ENCODE measurements at regions not wholly inside any gene's neighbourhood (a gene's known extent, or its start where the extent isn't known, plus 50 kb on each side); places are given as distances from the start of the nearest gene placed in this dataset.

- H3K79me2 ChIP-seq (ENCODE audit: control insufficient read depth, insufficient read depth, low read length): no peaks in the 10 kb centered on the region
- no peaks in the 10 kb centered on the region for H3K27me3 ChIP-seq (ENCODE audit: control insufficient read depth in 2 of 2, insufficient read depth in 2 of 2, low read length in 2 of 2)
- H3K4me1 ChIP-seq (replicated peaks in 1 of 2; ENCODE audit: control insufficient read depth in 2 of 2, insufficient read depth in 2 of 2, low read length in 2 of 2): no peaks in the 10 kb centered on the region
- no peak overlapping the region for H2AFZ ChIP-seq (ENCODE audit: low read depth, low read length)
- WGBS (ENCODE audit: insufficient coverage, low coverage, missing lambda C conversion rate): 5% methylated on average over 2 of the region's 2 CpGs
- no peaks in the 10 kb centered on the region for H4K20me1 ChIP-seq (replicated peaks; ENCODE audit: control insufficient read depth, insufficient read depth, low read length)
- TF ChIP-seq ZBTB40 (IDR thresholded peaks at IDR 0.05): no peak
- no peak for TF ChIP-seq ZBTB40 (CRISPR knock-in tag; IDR thresholded peaks at IDR 0.05)
- no peak overlapping the region for H3K27ac ChIP-seq (ENCODE audit: extremely low read depth, low read depth, low read length)
- no peaks in the 10 kb centered on the region for H3K9me3 ChIP-seq (replicated peaks; ENCODE audit: control insufficient read depth, insufficient read depth, low read depth, low read length)
- H3K9me1 ChIP-seq (ENCODE audit: control insufficient read depth, insufficient read depth, low read length): no peaks in the 10 kb centered on the region
- ATAC-seq (no peak), FAIRE-seq (no peak), DNase-seq (ENCODE audit: extremely low read depth in 1 of 4, low spot score in 3 of 4) (no peak)
- no peak overlapping the region for H3K4me2 ChIP-seq (ENCODE audit: insufficient read depth, low read length)
- no peak overlapping the region for H3K4me3 ChIP-seq
- in situ Hi-C loops (cut with MboI): no loop called here
- ChIA-PET CTCF (ENCODE audit: low intra/inter-chr PET ratio) (no interaction called here), POLR2A (no interaction called here)
- no TSS peak for BruUV-seq (replicated peaks)
- H3K36me3 ChIP-seq (ENCODE audit: control insufficient read depth, insufficient read depth, low read length): no peaks in the 10 kb centered on the region
- no peak overlapping the region for H3K9ac ChIP-seq (ENCODE audit: insufficient read depth in 1 of 2, low read depth in 2 of 2, low read length in 2 of 2)
- intact Hi-C loops (cut with micrococcal nuclease): no loop called here
These were observed 894.4 kb upstream of the B3GALT2 start for GRCh38 chr1:194080826-194081225.

Data from K562 (cell line).